Thyroid gland (tissue), 4 donors: ENCODE measurements at regions not wholly inside any gene's neighbourhood (a gene's known extent, or its start where the extent isn't known, plus 50 kb on each side); places are given as distances from the start of the nearest gene placed in this dataset.

Experiments used
- DNase-seq, 2 donors: peaks; one replicate each; pipeline ENCODE4 v3.0.0-alpha.2; 2019
- H3K27ac ChIP-seq, 3 donors: fragments of 200-600 bp; sonication (generic); 1 replicate in 2 of 3; 2 replicates in 1 of 3; pipeline ENCODE4 v1.5.1; 2016 to 2019; ENCODE audit warnings: mild to moderate bottlenecking in 1 of 3, moderate library complexity in 1 of 3
- H3K27me3 ChIP-seq: fragments of 200-600 bp; sonication (generic); one replicate; pipeline ENCODE4 v1.5.1; 2019
- H3K36me3 ChIP-seq, 2 donors: fragments of 200-600 bp; sonication (generic); one replicate each; pipeline ENCODE4 v1.5.1; 2016 to 2019
- H3K4me1 ChIP-seq, 2 donors: fragments of 200-600 bp; sonication (generic); one replicate each; pipeline ENCODE4 v1.5.1; 2017 to 2019
- H3K4me3 ChIP-seq, 3 donors: fragments of 200-600 bp; sonication (generic); replicated peaks in 1 of 3; 1 replicate in 2 of 3; 2 replicates in 1 of 3; pipeline ENCODE4 v1.5.1; 2016; ENCODE audit warnings: mild to moderate bottlenecking in 1 of 3
- H3K9me3 ChIP-seq: fragments of 200-600 bp; sonication (generic); one replicate; pipeline ENCODE4 v1.5.1; 2017
- POLR2A ChIP-seq, 2 donors: fragments of 450-650 bp; IDR thresholded peaks; one replicate each; pipeline ENCODE4 v1.6.1; 2017; ENCODE audit warnings: antibody characterized with exemption in 2 of 2, mild to moderate bottlenecking in 2 of 2, moderate library complexity in 1 of 2
- WGBS, 2 donors: methylation state at CpG; one replicate each; pipeline ENCODE4 v1.1.5; 2017; 5-methylcytosine and 5-hydroxymethylcytosine counted together
- intact Hi-C: fragments of 100-400 bp; cut with DNase I; formaldehyde crosslinking; loops from one replicate; pipeline ENCODE4 v1.15.1; 2023
- TF ChIP-seq, protein P1 (sequence below), 6 experiments: fragments of 200-600 bp in 3 of 6; fragments of 450-650 bp in 3 of 6; sonication (generic) in 3 of 6; IDR thresholded peaks; one replicate each; pipeline ENCODE4 v1.5.1; 2016 to 2019; ENCODE audit warnings: antibody characterized with exemption in 6 of 6, mild to moderate bottlenecking in 2 of 6, inconsistent platforms in 1 of 6, moderate library complexity in 1 of 6

DNA sequence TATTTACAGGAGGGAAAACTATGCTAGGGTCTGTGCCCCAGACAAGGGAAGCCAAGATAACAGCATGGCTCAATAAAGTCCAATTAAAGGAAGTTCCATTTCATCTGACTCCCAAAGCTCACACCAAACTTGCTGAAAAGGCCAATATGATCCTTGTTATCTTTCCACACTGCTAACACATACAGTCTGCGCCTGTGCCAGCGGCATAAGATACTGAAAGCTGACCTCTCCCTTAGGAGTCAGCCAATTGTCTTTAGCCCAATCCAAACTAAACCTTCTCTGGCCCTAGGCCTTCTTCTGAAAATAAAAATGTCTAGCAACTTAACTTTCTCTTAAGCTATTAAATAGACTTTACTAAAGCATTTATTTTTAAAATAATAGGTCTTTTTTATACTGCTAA lies 179.0 kb upstream of the PLD5 start:
- no peaks in the 10 kb centered on the region for H3K27me3 ChIP-seq
- 31 to 38% methylated on average over 2 of the region's 2 CpGs for WGBS, 2 donors
- intact Hi-C loops = no loop called here
- no peak overlapping the region for H3K4me3 ChIP-seq
- TF ChIP-seq POLR2A (IDR thresholded peaks at IDR 0.05) = no peak
- TF ChIP-seq, protein P1, sequence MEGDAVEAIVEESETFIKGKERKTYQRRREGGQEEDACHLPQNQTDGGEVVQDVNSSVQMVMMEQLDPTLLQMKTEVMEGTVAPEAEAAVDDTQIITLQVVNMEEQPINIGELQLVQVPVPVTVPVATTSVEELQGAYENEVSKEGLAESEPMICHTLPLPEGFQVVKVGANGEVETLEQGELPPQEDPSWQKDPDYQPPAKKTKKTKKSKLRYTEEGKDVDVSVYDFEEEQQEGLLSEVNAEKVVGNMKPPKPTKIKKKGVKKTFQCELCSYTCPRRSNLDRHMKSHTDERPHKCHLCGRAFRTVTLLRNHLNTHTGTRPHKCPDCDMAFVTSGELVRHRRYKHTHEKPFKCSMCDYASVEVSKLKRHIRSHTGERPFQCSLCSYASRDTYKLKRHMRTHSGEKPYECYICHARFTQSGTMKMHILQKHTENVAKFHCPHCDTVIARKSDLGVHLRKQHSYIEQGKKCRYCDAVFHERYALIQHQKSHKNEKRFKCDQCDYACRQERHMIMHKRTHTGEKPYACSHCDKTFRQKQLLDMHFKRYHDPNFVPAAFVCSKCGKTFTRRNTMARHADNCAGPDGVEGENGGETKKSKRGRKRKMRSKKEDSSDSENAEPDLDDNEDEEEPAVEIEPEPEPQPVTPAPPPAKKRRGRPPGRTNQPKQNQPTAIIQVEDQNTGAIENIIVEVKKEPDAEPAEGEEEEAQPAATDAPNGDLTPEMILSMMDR (IDR thresholded peaks at IDR 0.05) = no peak
- no peak for DNase-seq
- no peak overlapping the region for H3K27ac ChIP-seq
- no peaks in the 10 kb centered on the region for H3K4me1 ChIP-seq
- H3K9me3 ChIP-seq = no peaks in the 10 kb centered on the region
- H3K36me3 ChIP-seq = no peaks in the 10 kb centered on the region

DNA sequence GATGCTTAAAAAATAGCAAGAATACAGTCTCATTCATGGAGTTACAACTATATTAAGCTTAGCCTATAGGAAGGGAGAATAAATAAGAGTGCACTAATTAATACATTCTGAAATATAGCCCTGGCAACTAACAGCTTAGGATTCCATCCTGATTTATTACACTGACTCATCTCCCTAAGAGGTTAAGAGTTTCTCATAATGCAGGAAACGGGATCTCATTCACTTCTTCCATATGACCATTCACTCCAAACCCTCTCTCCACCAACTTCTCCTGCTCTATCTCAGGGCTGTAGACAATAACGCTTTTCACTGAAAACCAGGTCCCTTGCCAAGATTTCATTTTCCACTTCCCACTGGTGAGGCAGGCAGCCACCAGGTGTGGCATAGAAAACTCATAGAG lies 168.5 kb upstream of the PLD5 start:
- intact Hi-C loops = no loop called here
- 78 to 79% methylated on average over 2 of the region's 2 CpGs for WGBS, 2 donors
- DNase-seq = no peak
- Histone ChIP-seq H3K9me3 (no peaks in the 10 kb centered on the region), H3K27ac (no peak overlapping the region), H3K4me1 (no peaks in the 10 kb centered on the region), H3K27me3 (no peaks in the 10 kb centered on the region), H3K4me3 (no peak overlapping the region), H3K36me3 (no peaks in the 10 kb centered on the region)
- TF ChIP-seq POLR2A (IDR thresholded peaks at IDR 0.05) = no peak
- TF ChIP-seq, protein P1 (IDR thresholded peaks at IDR 0.05) = no peak

DNA sequence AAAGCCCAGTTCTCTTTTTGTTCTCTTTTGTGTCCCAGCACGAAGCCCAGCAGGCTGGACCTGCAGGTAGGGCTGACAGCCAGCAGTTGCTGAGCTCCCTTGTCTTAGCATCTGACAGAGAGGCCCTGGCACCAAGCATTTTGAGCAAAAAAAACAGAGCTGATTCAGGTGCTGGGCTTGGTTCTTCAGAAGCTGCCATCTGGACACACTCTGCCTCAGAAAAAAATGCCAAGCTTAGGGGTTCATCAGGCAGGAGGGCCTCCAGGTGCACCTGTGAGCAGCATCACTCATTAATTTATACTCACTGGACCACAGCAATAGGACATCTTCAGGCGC lies 167.1 kb upstream of the PLD5 start:
- Histone ChIP-seq H3K4me3 (no peak overlapping the region), H3K27ac (no peak overlapping the region), H3K4me1 (no peaks in the 10 kb centered on the region), H3K9me3 (no peaks in the 10 kb centered on the region), H3K36me3 (no peaks in the 10 kb centered on the region), H3K27me3 (no peaks in the 10 kb centered on the region)
- DNase-seq = no peak
- WGBS, 2 donors = 53 to 71% methylated on average over 2 of the region's 2 CpGs
- TF ChIP-seq POLR2A (IDR thresholded peaks at IDR 0.05) = no peak
- TF ChIP-seq, protein P1 (IDR thresholded peaks at IDR 0.05) = no peak
- intact Hi-C loops = no loop called here

DNA sequence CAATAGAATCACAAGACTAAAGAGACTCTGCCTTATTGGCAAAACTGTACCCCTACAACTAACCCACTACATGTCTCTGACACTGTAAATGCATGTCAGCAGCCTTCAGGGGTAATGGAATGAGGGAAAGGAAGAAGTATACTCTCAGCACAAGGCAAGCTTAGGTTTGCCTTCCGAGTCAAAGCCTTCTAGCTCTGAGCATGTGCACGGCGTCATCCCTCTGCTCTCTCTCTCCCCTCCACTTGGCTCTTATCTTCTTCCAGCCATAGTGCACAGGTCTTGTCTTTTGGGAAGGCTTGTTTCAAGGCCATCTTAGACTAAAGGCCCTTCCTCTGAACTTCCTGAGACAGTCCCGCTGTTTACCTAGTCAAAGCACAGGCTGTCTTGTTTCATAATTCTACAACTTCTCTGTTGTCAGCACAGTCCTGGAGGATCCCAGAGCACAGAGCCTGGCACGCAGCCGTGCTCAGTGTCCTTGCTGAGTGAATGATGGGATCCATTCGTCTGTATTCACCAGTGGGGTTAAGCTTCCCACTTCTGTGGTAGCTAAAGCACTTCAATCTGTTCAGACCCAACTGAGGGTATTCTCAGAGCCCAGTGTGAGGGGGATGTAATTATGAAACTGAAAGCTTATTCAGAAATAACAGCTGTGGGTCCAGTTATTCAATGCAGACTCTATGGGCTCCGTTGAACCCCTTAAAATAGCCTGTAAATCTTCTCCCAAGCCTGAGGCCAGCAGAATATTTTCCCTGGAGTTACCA lies 166.5 kb upstream of the PLD5 start:
- Histone ChIP-seq H3K36me3 (no peaks in the 10 kb centered on the region), H3K4me1 (no peaks in the 10 kb centered on the region), H3K9me3 (no peaks in the 10 kb centered on the region), H3K27ac (no peak overlapping the region), H3K27me3 (no peaks in the 10 kb centered on the region), H3K4me3 (no peak overlapping the region)
- no peak for DNase-seq
- WGBS, 2 donors = 71 to 75% methylated on average over 8 of the region's 8 CpGs
- intact Hi-C loops = no loop called here
- no peak for TF ChIP-seq POLR2A (IDR thresholded peaks at IDR 0.05)
- TF ChIP-seq, protein P1 (IDR thresholded peaks at IDR 0.05) = no peak

DNA sequence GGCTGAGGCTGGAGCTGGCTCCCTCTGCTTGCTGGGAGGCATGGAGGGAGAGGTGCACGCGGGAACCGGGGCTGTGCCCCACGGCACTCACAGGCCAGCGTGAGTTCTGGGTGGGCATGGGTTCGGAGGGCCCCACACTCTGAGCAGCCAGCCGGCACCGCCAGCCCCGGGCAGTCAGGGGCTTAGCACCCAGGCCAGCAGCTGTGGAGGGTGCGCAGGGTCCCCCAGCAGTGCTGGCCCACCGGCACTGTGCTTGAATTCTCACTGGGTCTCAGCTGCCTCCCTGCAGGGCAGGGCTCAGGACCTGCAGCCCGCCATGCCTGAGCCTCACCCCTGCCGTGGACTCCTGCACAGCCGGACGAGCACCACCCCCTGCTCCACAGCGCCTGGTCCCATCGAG lies 164.9 kb upstream of the PLD5 start:
- DNase-seq = no peak
- Histone ChIP-seq H3K27me3 (no peaks in the 10 kb centered on the region), H3K27ac (no peak overlapping the region), H3K9me3 (no peaks in the 10 kb centered on the region), H3K4me1 (no peaks in the 10 kb centered on the region), H3K36me3 (no peaks in the 10 kb centered on the region), H3K4me3 (no peak overlapping the region)
- intact Hi-C loops = no loop called here
- TF ChIP-seq, protein P1 (IDR thresholded peaks at IDR 0.05) = no peak
- TF ChIP-seq POLR2A (IDR thresholded peaks at IDR 0.05) = no peak
- 93 to 97% methylated on average over 6 to 9 of the region's 17 CpGs for WGBS, 2 donors
